ENCODE measurements at regions not wholly inside any gene's neighbourhood (a gene's known extent, or its start where the extent isn't known, plus 50 kb on each side); places are given as distances from the start of the nearest gene placed in this dataset.

DNA sequence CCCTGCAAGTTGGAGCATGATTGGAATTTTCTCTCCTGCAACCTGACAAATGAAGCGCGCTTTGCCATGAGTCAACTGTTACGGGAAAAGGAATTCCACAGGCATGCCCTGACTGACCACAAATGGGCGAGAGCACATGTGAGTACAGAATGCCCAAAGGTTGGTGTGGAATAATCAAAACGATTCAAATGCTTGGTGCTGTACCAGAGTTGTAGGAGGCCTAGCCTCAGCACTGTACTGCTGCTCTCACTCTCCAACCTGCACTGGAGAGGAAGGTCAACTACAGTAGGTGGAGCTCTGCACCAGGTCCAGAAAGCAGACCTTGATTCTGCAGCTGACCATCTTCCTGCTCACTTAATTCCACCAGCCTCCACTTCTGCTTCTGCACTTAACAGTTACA is 406.9 kb upstream of the ACTBL2 start:
- TF ChIP-seq, protein P1, sequence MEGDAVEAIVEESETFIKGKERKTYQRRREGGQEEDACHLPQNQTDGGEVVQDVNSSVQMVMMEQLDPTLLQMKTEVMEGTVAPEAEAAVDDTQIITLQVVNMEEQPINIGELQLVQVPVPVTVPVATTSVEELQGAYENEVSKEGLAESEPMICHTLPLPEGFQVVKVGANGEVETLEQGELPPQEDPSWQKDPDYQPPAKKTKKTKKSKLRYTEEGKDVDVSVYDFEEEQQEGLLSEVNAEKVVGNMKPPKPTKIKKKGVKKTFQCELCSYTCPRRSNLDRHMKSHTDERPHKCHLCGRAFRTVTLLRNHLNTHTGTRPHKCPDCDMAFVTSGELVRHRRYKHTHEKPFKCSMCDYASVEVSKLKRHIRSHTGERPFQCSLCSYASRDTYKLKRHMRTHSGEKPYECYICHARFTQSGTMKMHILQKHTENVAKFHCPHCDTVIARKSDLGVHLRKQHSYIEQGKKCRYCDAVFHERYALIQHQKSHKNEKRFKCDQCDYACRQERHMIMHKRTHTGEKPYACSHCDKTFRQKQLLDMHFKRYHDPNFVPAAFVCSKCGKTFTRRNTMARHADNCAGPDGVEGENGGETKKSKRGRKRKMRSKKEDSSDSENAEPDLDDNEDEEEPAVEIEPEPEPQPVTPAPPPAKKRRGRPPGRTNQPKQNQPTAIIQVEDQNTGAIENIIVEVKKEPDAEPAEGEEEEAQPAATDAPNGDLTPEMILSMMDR (IDR thresholded peaks at IDR 0.05), result peak in 2 of 7 experiments; percentile 7 to 10
- TF ChIP-seq POLR2AphosphoS5 (IDR thresholded peaks at IDR 0.05), result no peak

Measured in stomach (tissue), 4 donors.